ENCODE measurements at regions not wholly inside any gene's neighbourhood (a gene's known extent, or its start where the extent isn't known, plus 50 kb on each side); places are given as distances from the start of the nearest gene placed in this dataset.

GRCh38 chr13:93045836-93046235, 180.8 kb upstream of the GPC6 start:
- no peak for ATAC-seq (ENCODE audit: low read depth in 2 of 2)
- Histone ChIP-seq H3K4me3 (ENCODE audit: low read depth, low read length) (no peak overlapping the region), H3K27ac (ENCODE audit: insufficient read depth, low read length, poor library complexity, severe bottlenecking) (no peak overlapping the region), H3K36me3 (ENCODE audit: control insufficient read depth, insufficient read depth, low read length) (no peaks in the 10 kb centered on the region), H3K9me3 (ENCODE audit: control insufficient read depth in 2 of 2, low read length in 2 of 2) (no peaks in the 10 kb centered on the region), H3K4me1 (ENCODE audit: control insufficient read depth, insufficient read depth, low read length, poor library complexity, severe bottlenecking) (no peaks in the 10 kb centered on the region), H3K27me3 (ENCODE audit: control insufficient read depth, insufficient read depth, low read length) (no peaks in the 10 kb centered on the region)
- Mint-ChIP-seq H3K4me3 (no peak overlapping the region), H3K27ac (no peak overlapping the region), H3K36me3 (no peaks in the 10 kb centered on the region), H3K27me3 (no peaks in the 10 kb centered on the region), H3K9me3 (peaks cover 0 to 16% (median 2%) of the 10 kb centered on the region in 7 donors), H3K4me1 (no peaks in the 10 kb centered on the region)
- DNase-seq, result no peak

GRCh38 chr13:93055233-93055632, 171.4 kb upstream of the GPC6 start:
- Mint-ChIP-seq H3K36me3 (no peaks in the 10 kb centered on the region), H3K27ac (no peak overlapping the region), H3K27me3 (no peaks in the 10 kb centered on the region), H3K4me1 (no peaks in the 10 kb centered on the region), H3K4me3 (no peak overlapping the region), H3K9me3 (peaks cover 0 to 14% (median 3%) of the 10 kb centered on the region in 7 donors)
- Histone ChIP-seq H3K9me3 (ENCODE audit: control insufficient read depth in 2 of 2, low read length in 2 of 2) (no peaks in the 10 kb centered on the region), H3K36me3 (ENCODE audit: control insufficient read depth, insufficient read depth, low read length) (no peaks in the 10 kb centered on the region), H3K27me3 (ENCODE audit: control insufficient read depth, insufficient read depth, low read length) (no peaks in the 10 kb centered on the region), H3K4me3 (ENCODE audit: low read depth, low read length) (no peak overlapping the region), H3K27ac (ENCODE audit: insufficient read depth, low read length, poor library complexity, severe bottlenecking) (no peak overlapping the region), H3K4me1 (ENCODE audit: control insufficient read depth, insufficient read depth, low read length, poor library complexity, severe bottlenecking) (no peaks in the 10 kb centered on the region)
- no peak for DNase-seq
- no peak for ATAC-seq (ENCODE audit: low read depth in 2 of 2)

GRCh38 chr13:93058301-93058700, 168.3 kb upstream of the GPC6 start:
- no peak overlapping the region for H3K27ac ChIP-seq (ENCODE audit: insufficient read depth, low read length, poor library complexity, severe bottlenecking)
- no peaks in the 10 kb centered on the region for H3K36me3 Mint-ChIP-seq
- H3K27me3 ChIP-seq (ENCODE audit: control insufficient read depth, insufficient read depth, low read length), result no peaks in the 10 kb centered on the region
- no peaks in the 10 kb centered on the region for H3K27me3 Mint-ChIP-seq
- H3K4me3 Mint-ChIP-seq, result no peak overlapping the region
- no peak for DNase-seq
- no peak overlapping the region for H3K27ac Mint-ChIP-seq
- peaks cover 0 to 5% (median 1%) of the 10 kb centered on the region in 7 donors for H3K9me3 Mint-ChIP-seq
- no peaks in the 10 kb centered on the region for H3K36me3 ChIP-seq (ENCODE audit: control insufficient read depth, insufficient read depth, low read length)
- H3K4me3 ChIP-seq (ENCODE audit: low read depth, low read length), result no peak overlapping the region
- H3K9me3 ChIP-seq (ENCODE audit: control insufficient read depth in 2 of 2, low read length in 2 of 2), result no peaks in the 10 kb centered on the region
- no peak for ATAC-seq (ENCODE audit: low read depth in 2 of 2)
- no peaks in the 10 kb centered on the region for H3K4me1 Mint-ChIP-seq
- H3K4me1 ChIP-seq (ENCODE audit: control insufficient read depth, insufficient read depth, low read length, poor library complexity, severe bottlenecking), result no peaks in the 10 kb centered on the region

GRCh38 chr13:93060144-93060543, 166.5 kb upstream of the GPC6 start:
- ATAC-seq (ENCODE audit: low read depth in 2 of 2) (no peak), DNase-seq (no peak)
- Histone ChIP-seq H3K27ac (ENCODE audit: insufficient read depth, low read length, poor library complexity, severe bottlenecking) (no peak overlapping the region), H3K36me3 (ENCODE audit: control insufficient read depth, insufficient read depth, low read length) (no peaks in the 10 kb centered on the region), H3K4me3 (ENCODE audit: low read depth, low read length) (no peak overlapping the region), H3K27me3 (ENCODE audit: control insufficient read depth, insufficient read depth, low read length) (no peaks in the 10 kb centered on the region), H3K9me3 (ENCODE audit: control insufficient read depth in 2 of 2, low read length in 2 of 2) (no peaks in the 10 kb centered on the region), H3K4me1 (ENCODE audit: control insufficient read depth, insufficient read depth, low read length, poor library complexity, severe bottlenecking) (no peaks in the 10 kb centered on the region)
- no peak overlapping the region for H3K27ac Mint-ChIP-seq
- no peaks in the 10 kb centered on the region for H3K4me1 Mint-ChIP-seq
- H3K36me3 Mint-ChIP-seq, result no peaks in the 10 kb centered on the region
- no peaks in the 10 kb centered on the region for H3K27me3 Mint-ChIP-seq
- H3K9me3 Mint-ChIP-seq, result peaks cover 0 to 8% (median 2%) of the 10 kb centered on the region in 7 donors
- H3K4me3 Mint-ChIP-seq, result no peak overlapping the region

- H3K4me3 ChIP-seq (ENCODE audit: low read depth, low read length), result no peak overlapping the region
- Mint-ChIP-seq H3K27me3 (no peaks in the 10 kb centered on the region), H3K36me3 (no peaks in the 10 kb centered on the region), H3K27ac (no peak overlapping the region), H3K4me3 (no peak overlapping the region), H3K9me3 (peaks cover 0 to 9% (median 4%) of the 10 kb centered on the region in 7 donors), H3K4me1 (no peaks in the 10 kb centered on the region)
- H3K9me3 ChIP-seq (ENCODE audit: control insufficient read depth in 2 of 2, low read length in 2 of 2), result no peaks in the 10 kb centered on the region
- H3K27me3 ChIP-seq (ENCODE audit: control insufficient read depth, insufficient read depth, low read length), result no peaks in the 10 kb centered on the region
- H3K27ac ChIP-seq (ENCODE audit: insufficient read depth, low read length, poor library complexity, severe bottlenecking), result no peak overlapping the region
- DNase-seq (no peak), ATAC-seq (ENCODE audit: low read depth in 2 of 2) (no peak)
- H3K36me3 ChIP-seq (ENCODE audit: control insufficient read depth, insufficient read depth, low read length), result no peaks in the 10 kb centered on the region
- H3K4me1 ChIP-seq (ENCODE audit: control insufficient read depth, insufficient read depth, low read length, poor library complexity, severe bottlenecking), result no peaks in the 10 kb centered on the region
These were observed 160.4 kb upstream of the GPC6 start for GRCh38 chr13:93066187-93066586.

- no peaks in the 10 kb centered on the region for H3K27me3 Mint-ChIP-seq
- Histone ChIP-seq H3K36me3 (ENCODE audit: control insufficient read depth, insufficient read depth, low read length) (no peaks in the 10 kb centered on the region), H3K4me3 (ENCODE audit: low read depth, low read length) (no peak overlapping the region), H3K4me1 (ENCODE audit: control insufficient read depth, insufficient read depth, low read length, poor library complexity, severe bottlenecking) (no peaks in the 10 kb centered on the region), H3K9me3 (ENCODE audit: control insufficient read depth in 2 of 2, low read length in 2 of 2) (no peaks in the 10 kb centered on the region), H3K27ac (ENCODE audit: insufficient read depth, low read length, poor library complexity, severe bottlenecking) (no peak overlapping the region), H3K27me3 (ENCODE audit: control insufficient read depth, insufficient read depth, low read length) (no peaks in the 10 kb centered on the region)
- H3K4me3 Mint-ChIP-seq, result no peak overlapping the region
- no peaks in the 10 kb centered on the region for H3K4me1 Mint-ChIP-seq
- no peak for DNase-seq
- ATAC-seq (ENCODE audit: low read depth in 2 of 2), result no peak
- H3K27ac Mint-ChIP-seq, result no peak overlapping the region
- H3K9me3 Mint-ChIP-seq, result peaks cover 0 to 7% (median 2%) of the 10 kb centered on the region in 7 donors
- H3K36me3 Mint-ChIP-seq, result no peaks in the 10 kb centered on the region
These were observed 147.3 kb upstream of the GPC6 start for GRCh38 chr13:93079294-93079693.

GRCh38 chr13:93080166-93080565, 146.4 kb upstream of the GPC6 start:
- H3K4me1 ChIP-seq (ENCODE audit: control insufficient read depth, insufficient read depth, low read length, poor library complexity, severe bottlenecking), result no peaks in the 10 kb centered on the region
- no peak overlapping the region for H3K4me3 Mint-ChIP-seq

GRCh38 chr13:93080587-93080986, 146.0 kb upstream of the GPC6 start:
- Histone ChIP-seq H3K4me3 (ENCODE audit: low read depth, low read length) (no peak overlapping the region), H3K9me3 (ENCODE audit: control insufficient read depth in 2 of 2, low read length in 2 of 2) (no peaks in the 10 kb centered on the region), H3K27ac (ENCODE audit: insufficient read depth, low read length, poor library complexity, severe bottlenecking) (no peak overlapping the region), H3K27me3 (ENCODE audit: control insufficient read depth, insufficient read depth, low read length) (no peaks in the 10 kb centered on the region), H3K36me3 (ENCODE audit: control insufficient read depth, insufficient read depth, low read length) (no peaks in the 10 kb centered on the region), H3K4me1 (ENCODE audit: control insufficient read depth, insufficient read depth, low read length, poor library complexity, severe bottlenecking) (no peaks in the 10 kb centered on the region)
- Mint-ChIP-seq H3K4me1 (no peaks in the 10 kb centered on the region), H3K27me3 (no peaks in the 10 kb centered on the region), H3K4me3 (no peak overlapping the region), H3K36me3 (no peaks in the 10 kb centered on the region), H3K27ac (no peak overlapping the region), H3K9me3 (peaks cover 0 to 7% (median 3%) of the 10 kb centered on the region in 7 donors)
- ATAC-seq (ENCODE audit: low read depth in 2 of 2) (no peak), DNase-seq (no peak)

More at GRCh38 chr13:93080166-93080565, 146.4 kb upstream of the GPC6 start:
- no peak for ATAC-seq (ENCODE audit: low read depth in 2 of 2)
- Histone ChIP-seq H3K27me3 (ENCODE audit: control insufficient read depth, insufficient read depth, low read length) (no peaks in the 10 kb centered on the region), H3K36me3 (ENCODE audit: control insufficient read depth, insufficient read depth, low read length) (no peaks in the 10 kb centered on the region), H3K9me3 (ENCODE audit: control insufficient read depth in 2 of 2, low read length in 2 of 2) (no peaks in the 10 kb centered on the region), H3K27ac (ENCODE audit: insufficient read depth, low read length, poor library complexity, severe bottlenecking) (no peak overlapping the region), H3K4me3 (ENCODE audit: low read depth, low read length) (no peak overlapping the region)
- no peak for DNase-seq
- H3K9me3 Mint-ChIP-seq, result peaks cover 0 to 7% (median 2%) of the 10 kb centered on the region in 7 donors
- no peaks in the 10 kb centered on the region for H3K27me3 Mint-ChIP-seq
- no peaks in the 10 kb centered on the region for H3K36me3 Mint-ChIP-seq
- H3K27ac Mint-ChIP-seq, result no peak overlapping the region
- H3K4me1 Mint-ChIP-seq, result no peaks in the 10 kb centered on the region

Data from CD4-positive, CD25-positive, alpha-beta regulatory T cell (primary cell).